Gastroesophageal sphincter (tissue), 4 donors: ENCODE measurements at regions not wholly inside any gene's neighbourhood (a gene's known extent, or its start where the extent isn't known, plus 50 kb on each side); places are given as distances from the start of the nearest gene placed in this dataset.
"Not testable (repeated sequence)": the region's sequence is repeated elsewhere in the genome, so short reads cannot be mapped to it uniquely, and the experiment has no call there.

Experiments used
- ATAC-seq: fragments of 150-250 bp; one replicate; pipeline ENCODE4 v1.9.1; 2016; ENCODE audit warnings: mild to moderate bottlenecking, moderate library complexity
- H3K27ac ChIP-seq, 4 donors: fragments of 200-600 bp; sonication (generic) in 3 of 4; 1 replicate in 3 of 4; 2 replicates in 1 of 4; pipeline ENCODE4 v1.5.1; 2016 to 2019
- H3K27me3 ChIP-seq: fragments of 200-600 bp; sonication (generic); one replicate; pipeline ENCODE4 v1.5.1; 2019
- H3K36me3 ChIP-seq, 2 donors: fragments of 200-600 bp; sonication (generic); one replicate each; pipeline ENCODE4 v1.5.1; 2019; ENCODE audit warnings: control low read depth in 1 of 2
- H3K4me1 ChIP-seq, 3 donors: fragments of 200-600 bp; sonication (generic); 1 replicate in 2 of 3; 2 replicates in 1 of 3; pipeline ENCODE4 v1.5.1; 2016 to 2019; ENCODE audit warnings: control low read depth in 2 of 3
- H3K4me3 ChIP-seq, 2 donors: fragments of 200-600 bp; sonication (generic); one replicate each; pipeline ENCODE4 v1.5.1; 2019; ENCODE audit warnings: mild to moderate bottlenecking in 1 of 2, moderate library complexity in 1 of 2
- H3K9me3 ChIP-seq, 3 donors: fragments of 200-600 bp; sonication (generic); one replicate each; pipeline ENCODE4 v1.5.1; 2017 to 2019; ENCODE audit warnings: control low read depth in 2 of 3
- CTCF ChIP-seq, 4 experiments: fragments of 200-600 bp in 2 of 4; fragments of 450-650 bp in 2 of 4; sonication (generic) in 1 of 4; IDR thresholded peaks; one replicate each; pipeline ENCODE4 v1.5.1; 2017 to 2019; ENCODE audit warnings: antibody characterized with exemption in 4 of 4, mild to moderate bottlenecking in 2 of 4, moderate library complexity in 2 of 4
- EP300 ChIP-seq: sonication (generic); formaldehyde crosslinking; IDR thresholded peaks from one replicate; pipeline ENCODE4 v1.6.1; 2017; ENCODE audit warnings: antibody characterized with exemption, mild to moderate bottlenecking
- POLR2A ChIP-seq, 2 donors: fragments of 450-650 bp; IDR thresholded peaks; one replicate each; pipeline ENCODE4 v1.6.1; 2017; ENCODE audit warnings: antibody characterized with exemption in 2 of 2, mild to moderate bottlenecking in 2 of 2, moderate library complexity in 1 of 2
- POLR2AphosphoS5 ChIP-seq: sonication (generic); formaldehyde crosslinking; IDR thresholded peaks from one replicate; pipeline ENCODE4 v1.6.1; 2017; ENCODE audit warnings: antibody characterized with exemption
- WGBS, 2 donors: methylation state at CpG; one replicate each; pipeline ENCODE4 v1.1.5; 2018; ENCODE audit warnings: low coverage in 1 of 2; 5-methylcytosine and 5-hydroxymethylcytosine counted together

- TF ChIP-seq POLR2A (IDR thresholded peaks at IDR 0.05) (no peak), POLR2AphosphoS5 (no peak), EP300 (no peak), CTCF (IDR thresholded peaks at IDR 0.05) (no peak)
- no peak overlapping the region for H3K4me3 ChIP-seq
- H3K9me3 ChIP-seq: no peaks in the 10 kb centered on the region
- H3K27ac ChIP-seq: no peak overlapping the region
- no peaks in the 10 kb centered on the region for H3K36me3 ChIP-seq
- WGBS, 2 donors: 71 to 73% methylated on average over 6 to 10 of the region's 10 CpGs
- no peaks in the 10 kb centered on the region for H3K27me3 ChIP-seq
- ATAC-seq: no peak
- no peaks in the 10 kb centered on the region for H3K4me1 ChIP-seq
Measured at GRCh38 chr1:240722788-240723187, 110.8 kb upstream of the GREM2 start.

GRCh38 chr1:240720976-240721375 lies 109.0 kb upstream of the GREM2 start:
- Histone ChIP-seq H3K4me3 (no peak overlapping the region), H3K27ac (no peak overlapping the region), H3K36me3 (no peaks in the 10 kb centered on the region), H3K9me3 (no peaks in the 10 kb centered on the region), H3K27me3 (no peaks in the 10 kb centered on the region), H3K4me1 (no peaks in the 10 kb centered on the region)
- no peak for ATAC-seq
- no peak for TF ChIP-seq EP300
- no peak for TF ChIP-seq POLR2A (IDR thresholded peaks at IDR 0.05)
- no peak for TF ChIP-seq POLR2AphosphoS5
- TF ChIP-seq CTCF (IDR thresholded peaks at IDR 0.05): no peak
- WGBS, 2 donors: 62 to 67% methylated on average over 5 to 6 of the region's 6 CpGs

GRCh38 chr1:240719953-240720700 lies 108.2 kb upstream of the GREM2 start:
- Histone ChIP-seq H3K27me3 (no peaks in the 10 kb centered on the region), H3K4me1 (no peaks in the 10 kb centered on the region), H3K4me3 (no peak overlapping the region), H3K9me3 (no peaks in the 10 kb centered on the region), H3K27ac (no peak overlapping the region), H3K36me3 (no peaks in the 10 kb centered on the region)
- ATAC-seq: no peak
- TF ChIP-seq POLR2A (IDR thresholded peaks at IDR 0.05): no peak
- no peak for TF ChIP-seq CTCF (IDR thresholded peaks at IDR 0.05)
- no peak for TF ChIP-seq POLR2AphosphoS5
- TF ChIP-seq EP300: no peak
- 47 to 50% methylated on average over 8 of the region's 8 CpGs for WGBS, 2 donors

GRCh38 chr1:240716538-240716937 lies 104.6 kb upstream of the GREM2 start:
- H3K36me3 ChIP-seq, ATAC-seq, H3K9me3 ChIP-seq, H3K4me1 ChIP-seq, H3K27me3 ChIP-seq, H3K27ac ChIP-seq, H3K4me3 ChIP-seq: not testable (repeated sequence)
- 57 to 87% methylated on average over 1 to 4 of the region's 4 CpGs for WGBS, 2 donors

- Histone ChIP-seq H3K4me1 (no peaks in the 10 kb centered on the region), H3K27me3 (no peaks in the 10 kb centered on the region), H3K27ac (no peak overlapping the region), H3K9me3 (no peaks in the 10 kb centered on the region), H3K36me3 (no peaks in the 10 kb centered on the region), H3K4me3 (no peak overlapping the region)
- WGBS, 2 donors: 77 to 83% methylated on average over 3 of the region's 8 CpGs
- no peak for TF ChIP-seq CTCF (IDR thresholded peaks at IDR 0.05)
- no peak for TF ChIP-seq POLR2AphosphoS5
- no peak for TF ChIP-seq POLR2A (IDR thresholded peaks at IDR 0.05)
- no peak for TF ChIP-seq EP300
- ATAC-seq: no peak
Measured at GRCh38 chr1:240714568-240715292, 102.8 kb upstream of the GREM2 start.
